DMS 273 treated with DMSO at 0.1 percent for 48 hours (cell line): ENCODE measurements at regions not wholly inside any gene's neighbourhood (a gene's known extent, or its start where the extent isn't known, plus 50 kb on each side); places are given as distances from the start of the nearest gene placed in this dataset.
"Not testable (repeated sequence)": the region's sequence is repeated elsewhere in the genome, so short reads cannot be mapped to it uniquely, and the experiment has no call there.

Experiments
- DNase-seq: peaks from one replicate; lab custom pipeline; 2025; lab: John Stamatoyannopoulos, UW

DNA sequence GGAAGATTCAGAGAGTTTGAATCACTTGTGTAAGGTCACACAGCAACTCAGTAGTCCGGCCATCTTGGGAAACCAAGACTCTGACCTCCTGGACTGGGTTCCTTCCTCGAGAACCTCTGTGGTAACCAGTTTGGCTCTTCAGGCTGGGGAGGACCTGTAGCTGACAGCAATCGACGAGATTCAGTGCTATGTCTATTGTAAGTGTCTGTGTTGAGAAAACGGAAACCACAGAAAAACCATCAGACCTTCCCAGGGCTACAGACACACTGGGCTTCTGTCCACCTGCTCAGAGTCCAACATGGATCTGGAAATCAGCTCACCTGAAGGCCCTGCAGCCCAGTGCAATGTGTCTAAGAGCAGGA, 403.7 kb downstream of the RPS24 start:
- DNase-seq, result no peak

DNA sequence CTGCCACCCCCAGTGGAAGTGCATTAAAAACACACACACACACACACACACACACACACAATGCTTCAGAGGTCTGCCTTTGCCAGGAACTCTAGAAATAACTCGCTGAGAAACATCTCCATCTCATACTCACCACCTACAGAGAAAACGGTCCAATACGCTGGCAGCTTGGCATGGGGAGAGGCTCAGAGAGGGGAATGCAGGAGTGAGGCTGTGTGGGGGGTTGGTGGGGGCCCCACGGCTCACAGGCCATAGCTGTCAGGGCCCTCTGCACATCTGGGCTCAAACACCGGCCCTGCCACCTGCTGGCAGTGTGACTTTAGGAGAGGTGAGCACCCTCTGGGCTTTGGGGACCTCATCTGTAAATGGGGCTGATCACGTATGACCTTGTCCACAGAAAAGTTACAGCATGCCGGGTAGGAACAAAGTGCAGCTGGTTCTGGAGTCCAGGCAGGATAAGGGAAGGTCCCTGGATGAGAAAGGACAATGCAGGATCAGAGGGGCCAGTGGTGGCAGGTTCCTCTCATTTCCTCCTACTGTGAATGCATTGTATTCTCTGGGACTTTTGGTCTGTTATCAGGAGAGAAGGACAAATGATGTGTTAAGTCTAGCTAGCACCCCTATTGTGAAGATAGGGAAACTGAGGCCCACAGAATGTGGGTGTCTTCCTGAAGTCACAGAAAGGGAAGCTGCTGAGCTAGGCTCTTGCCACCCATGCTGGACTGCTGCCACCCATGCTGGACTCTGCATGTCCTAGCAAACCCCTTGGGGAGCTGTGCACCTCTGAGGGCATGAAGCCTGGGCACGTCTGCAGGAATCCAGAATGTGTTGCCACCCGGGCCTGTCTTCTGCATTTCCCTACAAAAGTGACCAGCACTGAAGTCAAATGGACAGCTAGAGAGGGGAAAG, 404.6 kb downstream of the RPS24 start:
- no peak for DNase-seq

DNA sequence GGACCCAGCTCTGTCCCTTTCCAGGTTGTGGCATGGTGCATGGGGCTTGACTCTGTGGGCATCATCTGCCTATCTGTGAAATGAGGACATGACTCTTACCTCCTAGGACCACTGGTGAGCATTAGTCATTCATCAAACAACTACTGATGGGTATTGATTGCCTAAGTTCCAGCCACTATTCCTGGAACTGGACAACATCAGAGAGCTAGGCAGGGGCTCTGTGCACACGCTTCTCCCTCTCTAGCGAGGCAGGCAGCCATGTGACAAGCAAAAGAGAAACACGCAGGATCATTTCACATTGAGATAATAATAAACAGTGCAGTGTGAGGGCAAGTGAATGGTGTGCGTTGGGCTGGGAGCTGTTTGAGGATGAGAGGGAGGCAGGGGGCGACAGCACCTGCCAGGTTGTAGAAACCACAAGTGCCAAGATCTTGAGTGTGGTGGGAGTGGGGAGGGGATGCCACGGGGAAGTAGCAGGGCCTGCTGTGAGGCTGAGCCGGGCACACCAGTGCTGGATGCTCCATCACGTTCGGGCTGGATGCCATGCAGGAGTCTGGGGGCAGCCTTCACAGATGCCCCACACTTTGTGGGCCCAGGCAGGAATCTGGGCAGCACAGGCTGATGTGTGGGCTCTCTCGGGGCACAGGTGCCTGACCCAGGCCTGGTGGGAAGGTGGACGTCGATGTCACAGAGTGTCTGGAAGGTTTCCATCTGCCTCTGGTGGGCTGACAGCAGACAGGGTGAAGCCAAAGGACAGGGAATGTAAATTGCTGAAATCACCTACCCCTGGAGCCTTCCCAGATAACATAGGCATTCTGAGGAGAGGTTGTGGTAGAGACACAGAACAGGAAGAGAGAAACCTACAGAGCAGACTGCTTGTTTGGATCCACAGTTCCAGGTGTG, 405.5 kb downstream of the RPS24 start:
- DNase-seq, result no peak

DNA sequence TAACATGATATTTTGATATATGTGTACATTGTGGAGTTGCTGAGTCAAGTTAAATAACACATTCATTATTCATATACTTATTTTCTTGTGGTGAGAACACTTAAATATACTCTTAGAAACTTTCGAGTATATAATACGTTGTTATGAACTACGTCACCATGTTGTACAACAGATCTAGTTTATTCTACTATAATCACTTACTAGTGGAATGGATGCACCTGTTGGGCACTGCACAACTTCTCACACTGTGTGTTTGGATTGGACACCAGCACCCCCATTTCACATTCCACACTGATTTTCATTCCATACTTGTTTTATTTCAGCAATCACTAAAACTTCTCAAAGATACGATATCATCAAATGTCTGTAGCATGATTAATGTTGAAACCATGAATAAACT, 407.3 kb downstream of the RPS24 start:
- no peak for DNase-seq

DNA sequence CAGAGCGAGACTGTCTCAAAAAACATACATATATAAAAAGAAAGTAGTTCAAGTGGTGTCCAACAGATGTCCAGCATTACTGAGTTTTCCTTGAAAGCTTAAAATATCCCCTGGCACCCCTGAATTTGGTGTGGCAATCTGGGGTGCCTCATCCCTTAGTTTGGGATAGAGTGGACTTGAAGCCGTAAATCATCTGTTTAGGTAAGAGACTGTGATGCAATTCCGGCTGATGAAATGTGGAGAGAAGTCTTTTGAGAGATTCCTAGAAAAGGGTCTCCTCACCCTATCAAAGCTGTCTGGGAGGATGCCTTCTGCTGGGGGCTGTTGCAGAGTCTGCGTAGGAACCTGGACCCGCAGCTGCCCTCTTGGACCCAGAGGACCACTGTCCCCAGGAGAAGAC, 408.0 kb downstream of the RPS24 start:
- no peak for DNase-seq

DNA sequence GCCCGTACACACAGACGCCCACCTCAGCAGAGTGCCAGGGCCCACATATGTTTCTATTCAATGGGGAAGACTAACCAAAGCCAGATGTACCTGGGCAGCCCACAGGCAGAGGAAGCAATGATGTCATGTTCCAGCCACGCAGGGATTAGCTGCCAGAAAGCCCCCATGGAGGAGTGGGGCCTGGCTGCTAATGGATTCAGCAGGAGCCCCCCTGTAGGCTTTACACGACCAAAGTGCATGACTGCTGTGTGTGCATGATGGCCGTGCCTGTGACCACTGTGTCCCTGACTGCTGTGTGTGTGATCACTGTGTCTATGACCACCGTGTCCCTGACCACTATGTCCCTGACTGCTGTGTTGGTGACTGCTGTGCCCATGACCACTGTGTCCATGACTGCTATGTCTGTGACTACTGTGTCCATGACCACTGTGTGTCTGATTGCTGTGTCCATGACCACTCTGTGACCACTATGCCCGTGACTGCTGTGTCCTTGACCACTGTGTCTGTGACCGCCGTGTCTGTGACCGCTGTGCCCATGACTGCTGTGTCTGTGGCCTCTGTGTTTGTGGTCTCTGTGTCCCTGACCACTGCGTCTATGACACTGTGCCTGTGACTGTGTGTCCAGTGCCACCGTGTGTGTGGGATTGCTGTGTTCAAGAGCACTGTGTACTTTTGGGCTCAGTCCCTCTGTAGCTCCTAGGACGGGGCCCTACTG, 409.3 kb downstream of the RPS24 start:
- DNase-seq, result no peak

DNA sequence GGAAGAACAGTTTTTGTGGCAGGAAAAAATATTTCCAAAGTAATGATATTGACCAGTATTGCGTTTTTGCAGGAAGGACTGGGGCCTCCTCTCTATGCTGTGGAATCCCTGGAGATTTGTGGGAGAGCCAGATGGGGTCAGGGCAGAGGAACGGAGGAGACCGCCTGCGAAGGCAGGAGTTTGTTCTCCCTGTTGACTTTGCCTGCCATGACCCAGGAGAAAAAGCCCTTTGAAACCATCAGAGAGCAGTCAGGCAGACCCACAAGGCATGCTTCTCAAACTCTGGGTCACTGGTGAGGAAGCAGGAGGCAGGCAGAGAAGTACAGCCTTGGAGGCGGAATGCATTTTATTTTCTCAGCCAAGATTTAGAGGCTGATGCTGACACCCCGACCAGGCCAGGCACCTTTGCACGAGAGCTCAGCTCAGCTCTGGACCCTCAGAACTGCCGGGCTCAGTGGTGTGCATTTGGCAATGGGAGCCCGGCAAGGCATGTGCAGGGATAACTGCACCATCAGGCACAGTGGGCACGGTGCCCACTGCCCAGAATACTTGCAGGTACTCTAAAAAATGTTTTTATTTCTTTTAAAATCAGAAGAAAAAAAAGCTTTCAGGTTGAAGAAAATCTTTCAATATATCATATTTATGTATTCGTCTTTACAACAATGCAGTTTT, 410.4 kb downstream of the RPS24 start:
- DNase-seq, result no peak

DNA sequence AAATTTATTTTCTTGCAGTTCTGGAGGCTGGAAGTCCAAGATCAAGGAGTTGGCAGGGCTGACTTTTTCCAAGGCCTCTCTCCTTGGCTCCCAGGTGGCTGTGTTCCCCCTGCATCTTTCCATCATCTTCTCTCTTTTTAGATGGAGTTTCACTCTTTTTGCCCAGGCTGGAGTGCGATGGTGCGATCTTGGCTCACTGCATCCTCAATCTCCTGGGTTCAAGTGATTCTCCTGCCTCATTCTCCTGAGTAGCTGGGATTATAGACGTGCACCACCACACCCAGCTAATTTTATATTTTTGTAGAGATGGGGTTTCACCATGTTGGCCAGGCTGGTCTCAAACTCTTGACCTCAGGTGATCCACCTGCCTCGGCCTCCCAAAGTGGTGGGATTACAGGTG, 411.1 kb downstream of the RPS24 start:
- DNase-seq, result not testable (repeated sequence)

DNA sequence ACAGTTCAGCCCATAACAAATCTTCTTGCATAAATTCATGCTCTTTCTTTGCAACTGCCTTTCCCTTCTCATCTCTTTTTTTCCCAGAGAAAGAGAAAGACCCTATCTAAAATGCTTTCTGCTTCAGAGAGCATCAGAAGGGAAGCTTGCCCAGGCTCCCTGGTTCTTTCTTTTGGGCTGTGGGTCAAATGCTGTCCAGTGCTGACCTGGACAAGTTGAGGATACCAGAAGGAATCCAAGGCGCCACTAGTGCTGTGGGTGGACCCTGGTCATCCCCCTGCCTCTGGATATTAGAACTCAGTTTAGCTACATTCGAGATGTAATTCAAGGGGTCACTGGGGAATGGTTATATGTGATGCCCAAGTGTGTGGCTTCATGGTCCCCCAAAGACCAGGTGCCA, 411.6 kb downstream of the RPS24 start:
- no peak for DNase-seq

DNA sequence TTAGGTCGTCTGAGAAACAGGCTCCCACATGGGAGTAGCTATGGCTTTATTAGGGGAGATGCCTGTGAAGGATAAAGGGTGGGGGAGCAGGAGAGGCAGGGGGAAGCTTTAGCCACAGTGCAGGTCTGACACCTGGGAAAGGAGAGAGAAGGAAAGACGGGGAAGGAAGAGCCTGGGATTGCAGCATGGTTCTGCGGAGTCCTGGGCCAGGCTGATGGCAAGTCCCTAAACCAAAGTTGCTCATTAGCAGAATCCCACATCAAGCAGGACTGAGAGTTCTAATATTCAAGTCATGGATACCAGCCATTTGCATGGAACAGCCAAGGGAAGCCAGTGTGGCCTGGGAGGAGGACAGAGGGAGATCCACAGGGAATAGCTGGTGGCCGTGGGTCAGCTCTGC, 414.8 kb downstream of the RPS24 start:
- no peak for DNase-seq

DNA sequence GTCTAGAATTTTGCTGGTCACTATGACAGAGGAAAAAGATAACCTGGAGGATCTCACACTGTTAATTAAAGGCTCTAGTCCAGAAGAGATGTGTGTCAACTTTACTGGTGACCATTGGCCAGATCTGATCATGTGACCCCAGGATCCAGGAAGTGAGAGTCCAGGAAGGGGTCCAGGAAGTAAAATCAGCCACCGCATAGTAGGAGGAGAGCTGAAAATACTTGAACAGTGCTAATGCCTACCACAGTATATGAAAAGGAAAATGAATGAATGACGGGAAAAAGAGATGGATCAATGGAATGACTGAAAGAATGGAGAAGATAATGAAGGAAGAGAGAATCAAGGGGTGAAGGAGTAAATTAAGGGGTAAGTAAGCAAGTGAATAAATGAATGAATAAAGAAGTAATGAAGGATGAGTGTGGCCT, 415.3 kb downstream of the RPS24 start:
- DNase-seq, result no peak

DNA sequence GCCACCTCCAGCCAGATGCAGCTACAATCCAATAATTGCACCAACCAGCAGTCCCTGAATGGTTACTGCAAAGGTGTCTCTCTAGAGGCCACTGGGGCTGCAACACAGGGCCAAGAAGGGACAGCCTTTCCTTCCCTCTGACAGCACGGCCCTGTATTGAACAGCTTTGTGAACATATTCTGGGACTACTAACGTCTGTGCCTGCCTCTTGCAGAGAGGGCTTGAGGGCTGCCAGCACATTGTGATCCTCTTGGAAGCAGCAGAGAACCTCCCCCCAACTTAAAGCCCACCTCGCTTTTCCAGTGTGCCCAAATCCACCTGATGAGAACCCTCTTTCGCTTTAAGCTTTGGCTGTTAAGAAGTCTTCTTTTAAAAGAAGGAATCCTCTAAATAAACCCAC, 415.9 kb downstream of the RPS24 start:
- DNase-seq, result no peak

DNA sequence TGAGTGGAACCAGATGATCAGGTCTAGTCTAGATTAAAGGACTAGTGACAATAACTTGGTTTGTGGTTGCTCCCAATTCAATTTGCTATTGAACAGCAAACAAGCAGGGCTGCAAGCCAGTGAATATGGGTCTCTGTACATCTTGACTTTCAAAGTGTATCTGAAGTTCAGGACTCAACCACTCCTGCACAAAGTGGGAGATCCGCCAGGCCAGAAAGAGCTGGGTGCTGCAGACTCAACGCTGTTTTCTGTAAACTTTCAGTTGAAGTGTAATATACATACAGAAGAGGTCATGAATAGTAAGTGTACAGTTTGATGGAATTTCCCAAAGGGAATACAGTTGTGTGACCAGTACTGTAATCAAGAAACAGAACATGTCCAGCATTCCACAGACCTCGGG, 416.6 kb downstream of the RPS24 start:
- no peak for DNase-seq

DNA sequence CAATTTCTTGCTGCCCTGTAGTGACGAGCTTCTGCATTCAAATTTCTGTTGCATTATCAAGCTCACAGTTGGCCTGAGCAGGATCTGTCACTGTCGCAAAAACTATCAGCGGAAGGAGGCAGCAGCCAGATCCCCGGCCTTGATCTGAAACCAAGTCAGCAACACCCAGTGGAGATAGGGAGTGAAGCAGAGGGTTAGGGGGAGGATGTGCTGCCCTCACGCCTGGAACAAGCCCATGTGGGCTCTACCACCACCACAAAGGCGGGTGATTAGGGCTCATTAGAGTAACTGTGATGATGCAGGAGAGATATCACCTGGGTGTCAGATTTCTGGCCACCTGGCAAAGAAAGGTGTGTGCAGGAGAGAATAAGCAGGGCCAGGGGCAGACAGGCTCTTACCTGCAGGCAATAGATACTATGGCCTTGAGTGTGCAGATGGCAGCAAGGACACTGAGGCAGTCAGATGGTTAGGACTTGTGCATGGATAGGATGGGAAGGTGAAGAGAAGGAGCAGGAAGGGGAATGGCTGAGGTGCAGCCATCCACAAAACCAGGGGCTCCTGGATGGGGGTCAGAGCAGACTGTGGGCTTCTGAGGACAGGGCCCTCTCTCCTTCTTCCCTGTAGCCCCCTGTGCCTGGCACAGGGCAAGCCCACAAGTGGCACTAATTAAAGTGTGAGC, 417.3 kb downstream of the RPS24 start:
- no peak for DNase-seq

DNA sequence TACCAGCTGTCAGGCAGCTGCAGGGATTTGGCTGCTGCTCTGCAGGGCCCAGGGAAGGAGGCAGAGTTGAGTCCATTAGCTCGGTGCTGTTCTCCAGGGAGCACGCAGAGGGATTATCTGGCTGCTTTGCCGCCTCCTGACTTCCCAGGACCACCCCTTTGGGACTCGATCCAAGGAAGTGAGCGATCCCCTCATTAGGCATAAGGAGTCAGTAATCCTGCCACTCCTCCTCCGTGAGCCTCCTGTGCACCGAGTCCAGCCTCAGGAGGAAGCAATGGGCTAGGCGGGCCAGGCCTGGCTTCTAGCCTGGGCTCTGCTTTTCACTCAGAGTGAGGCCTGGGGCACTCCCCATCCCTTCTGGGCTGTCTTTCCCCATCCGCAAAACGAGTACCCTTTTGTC, 417.9 kb downstream of the RPS24 start:
- peak; percentile 63 for DNase-seq

DNA sequence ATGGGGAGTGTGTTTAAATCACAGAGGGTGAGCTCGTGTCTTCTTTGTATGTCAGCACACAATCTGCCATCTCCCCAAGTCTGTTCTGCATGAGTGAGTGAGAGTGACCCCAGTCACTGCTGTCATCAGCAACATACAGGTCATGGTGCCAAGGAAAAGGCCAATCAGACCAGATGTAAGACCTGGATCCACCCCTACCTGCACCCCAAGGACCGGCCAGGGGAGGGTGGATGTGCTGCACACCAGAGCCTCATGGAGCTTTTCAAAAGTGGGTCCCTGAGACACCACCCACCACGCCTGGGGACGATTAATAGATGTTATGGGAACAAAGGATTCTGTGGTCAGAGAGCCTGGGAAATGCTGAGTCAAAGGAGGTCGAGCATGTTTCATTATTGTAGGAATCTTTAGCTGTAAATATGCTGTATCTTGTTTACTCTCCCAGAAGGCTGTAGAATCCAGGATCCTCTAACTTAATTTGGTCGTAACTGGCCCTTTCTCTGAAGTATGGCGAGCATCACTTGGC, 420.5 kb downstream of the RPS24 start:
- DNase-seq, result no peak

DNA sequence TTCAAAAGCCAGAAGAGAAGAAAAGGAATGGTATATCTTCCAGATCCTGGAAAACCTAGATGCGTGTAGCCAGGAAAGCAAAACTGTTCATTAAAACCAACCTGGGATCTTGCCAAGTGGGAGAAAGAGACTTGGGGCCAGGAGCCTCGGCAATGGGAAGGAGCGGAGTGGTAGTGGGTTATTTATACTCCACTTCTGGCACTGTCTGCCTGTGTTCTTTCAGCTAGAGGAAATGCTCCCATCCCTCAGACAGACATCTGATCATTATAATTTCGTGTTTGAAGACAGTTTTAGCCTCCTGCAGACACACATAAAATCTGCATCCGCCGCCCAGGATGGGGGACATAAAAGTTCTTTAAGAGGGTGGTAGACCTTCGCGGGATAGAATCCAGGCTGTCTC, 421.6 kb downstream of the RPS24 start:
- DNase-seq, result no peak

DNA sequence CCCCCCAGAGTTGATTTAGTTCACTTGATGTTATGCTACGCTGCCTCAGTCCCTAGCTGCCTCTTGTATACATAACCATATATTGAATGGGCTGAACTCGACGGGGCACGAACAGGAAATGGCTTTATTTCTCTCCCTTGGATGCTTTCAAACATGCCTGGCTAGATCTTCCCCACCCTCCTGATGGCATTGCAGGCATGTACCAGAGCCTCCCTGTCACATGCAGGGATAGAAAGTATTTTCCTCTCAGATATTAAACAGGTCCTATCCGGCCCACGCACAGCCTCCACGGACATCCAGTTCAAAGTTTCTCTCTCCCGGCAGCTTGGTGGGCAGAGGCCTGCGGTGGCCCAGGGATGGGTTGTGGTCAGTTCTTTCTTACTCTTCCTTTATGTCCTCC, 422.1 kb downstream of the RPS24 start:
- no peak for DNase-seq

DNA sequence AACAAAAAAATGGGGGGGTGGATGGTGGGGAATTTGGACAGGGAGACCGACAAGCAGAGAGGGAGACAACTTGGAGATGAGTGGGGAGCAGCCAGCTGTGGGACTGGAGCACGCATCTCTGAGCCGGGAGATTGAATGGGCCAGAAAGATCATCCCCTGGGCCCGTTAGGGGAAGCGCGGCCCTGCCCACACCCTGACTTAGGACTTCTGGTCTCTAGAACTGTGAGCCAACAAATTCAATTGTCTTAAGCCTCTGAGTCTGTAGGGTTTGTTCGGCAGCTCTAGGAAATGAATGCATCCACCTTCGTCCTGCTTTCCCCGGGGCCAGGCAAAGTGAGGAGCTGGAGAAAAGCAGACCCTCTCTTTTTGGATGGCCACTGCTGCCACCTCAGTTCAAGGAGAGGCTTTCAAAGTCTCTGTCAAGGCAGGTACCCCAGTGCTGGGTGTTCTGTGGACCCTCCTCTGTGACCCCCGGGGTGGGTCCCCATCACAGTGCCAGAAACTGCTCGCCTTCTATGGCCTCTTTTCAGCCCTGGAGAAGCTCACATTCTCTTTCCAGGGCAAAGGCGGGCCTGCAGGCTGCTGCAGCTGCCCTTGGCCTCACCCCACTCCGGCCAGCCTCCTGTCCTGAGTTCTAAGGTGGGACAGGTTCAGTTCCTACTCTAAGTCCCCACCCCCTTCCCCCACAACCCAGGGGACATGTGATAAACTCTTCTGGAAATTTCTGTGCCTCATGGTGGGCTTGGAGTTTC, 423.2 kb downstream of the RPS24 start:
- no peak for DNase-seq

DNA sequence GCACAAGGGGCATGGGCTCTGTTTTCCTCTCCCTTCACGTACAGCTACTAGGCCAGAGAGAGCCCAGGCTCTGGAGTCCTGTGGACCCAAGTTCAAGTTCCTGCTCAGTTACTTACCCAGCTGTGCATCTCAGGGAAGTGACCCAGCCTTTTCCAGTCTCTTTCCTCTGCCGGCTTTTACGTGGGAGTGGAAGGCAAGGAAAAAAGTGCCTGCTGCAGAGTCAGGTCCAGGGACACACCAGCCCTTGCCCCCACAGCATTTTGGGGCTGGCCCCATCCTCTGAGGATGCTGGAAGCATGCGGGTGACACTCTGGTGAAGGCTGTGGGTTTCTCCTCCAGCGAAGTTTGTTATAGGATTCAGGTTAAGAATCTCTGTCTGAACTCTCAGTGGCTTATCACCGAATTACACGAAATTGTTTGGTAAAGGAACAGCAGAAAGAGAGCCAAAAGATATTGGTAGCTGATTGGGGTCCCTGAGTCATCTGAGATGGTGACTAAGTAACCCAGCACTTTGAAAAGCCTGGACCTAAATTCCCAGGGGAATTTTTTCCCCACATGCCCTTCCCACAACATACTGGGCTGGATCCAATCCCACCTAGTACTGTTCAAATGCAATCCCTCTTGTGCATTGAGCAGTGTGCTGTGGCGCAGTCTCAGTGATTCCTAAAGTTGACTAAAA, 424.3 kb downstream of the RPS24 start:
- no peak for DNase-seq
